ENCODE measurements at regions not wholly inside any gene's neighbourhood (a gene's known extent, or its start where the extent isn't known, plus 50 kb on each side); places are given as distances from the start of the nearest gene placed in this dataset.

DNA sequence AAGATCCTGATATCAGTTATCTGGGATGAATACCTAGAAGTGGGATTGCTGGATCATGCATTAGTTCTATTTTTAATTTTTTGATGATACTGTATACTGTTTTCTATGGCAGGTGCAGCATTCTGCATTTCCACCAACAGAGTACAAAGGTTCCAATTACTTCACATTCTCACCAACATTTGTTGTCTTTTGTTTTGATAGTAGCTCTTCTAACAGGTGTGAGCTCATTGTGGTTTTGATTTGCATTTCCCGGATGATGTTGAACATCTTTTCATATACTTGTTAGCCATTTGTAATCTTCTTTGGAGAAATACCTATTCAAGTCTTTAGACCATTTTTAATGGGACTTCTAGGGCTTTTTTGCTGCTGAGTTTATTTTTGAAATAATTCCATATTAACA lies 139.2 kb upstream of the AMOT start:
- CTCF ChIA-PET = interaction anchor here (0.5 kb wide), 1 partner anchor 22 kb away, joined by 4 read pairs; no protein-coding TSS in a partner anchor
- Histone ChIP-seq H3K27me3 (ENCODE audit: control insufficient read depth, insufficient read depth, low read length) (no peaks in the 10 kb centered on the region), H3K36me3 (ENCODE audit: control insufficient read depth, insufficient read depth, low read length) (no peaks in the 10 kb centered on the region), H3K4me3 (ENCODE audit: low read depth, low read length) (no peak overlapping the region)
- no peak for DNase-seq (ENCODE audit: low read depth)
- no peak for TF ChIP-seq CTCF (IDR thresholded peaks at IDR 0.05; ENCODE audit: insufficient read depth, low read depth, low read length)
- POLR2A ChIA-PET = no interaction called here

DNA sequence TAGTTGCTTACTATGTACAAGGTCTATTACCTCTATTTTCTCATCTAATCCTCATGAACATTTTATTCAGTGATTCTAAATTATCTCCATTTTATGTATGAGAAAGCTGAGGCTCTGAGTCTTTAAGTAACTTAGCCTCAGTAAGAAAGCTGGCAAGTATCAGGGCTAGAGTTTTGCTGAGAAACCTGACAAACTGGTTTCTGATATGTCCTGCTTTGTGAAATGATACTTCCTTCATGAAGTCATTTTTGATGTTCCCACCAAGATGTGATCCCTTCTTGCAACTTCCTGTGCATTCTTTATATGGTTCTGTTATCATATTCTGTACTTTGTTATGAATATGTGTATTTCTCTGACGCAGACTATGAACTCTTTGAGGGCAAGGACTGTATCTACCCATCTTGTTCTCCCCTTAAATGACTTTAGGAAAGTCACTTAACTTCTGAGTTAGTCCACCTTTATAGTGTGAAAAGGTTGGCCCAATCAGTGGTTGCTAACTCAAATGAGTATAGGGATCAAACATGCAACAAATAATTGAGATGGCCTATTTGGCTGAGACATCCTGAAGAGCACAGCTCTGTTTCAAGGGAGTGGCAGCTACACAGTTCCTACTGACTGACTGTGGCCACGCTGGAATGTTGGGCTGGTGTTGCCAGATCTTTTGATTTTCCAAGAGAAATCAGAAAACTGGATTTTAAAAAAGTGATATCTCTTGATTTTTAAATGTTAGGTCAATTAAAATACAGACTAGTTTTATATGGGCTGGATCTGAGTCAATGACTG lies 127.9 kb upstream of the AMOT start:
- TF ChIP-seq CTCF (IDR thresholded peaks at IDR 0.05; ENCODE audit: insufficient read depth, low read depth, low read length) = no peak
- DNase-seq (ENCODE audit: low read depth) = no peak
- no peaks in the 10 kb centered on the region for H3K36me3 ChIP-seq (ENCODE audit: control insufficient read depth, insufficient read depth, low read length)
- POLR2A ChIA-PET = no interaction called here
- H3K4me3 ChIP-seq (ENCODE audit: low read depth, low read length) = no peak overlapping the region
- H3K27me3 ChIP-seq (ENCODE audit: control insufficient read depth, insufficient read depth, low read length) = no peaks in the 10 kb centered on the region
- CTCF ChIA-PET = no interaction called here

- POLR2A ChIA-PET = no interaction called here
Observed at GRCh38 chrX:112967903-112968302, 127.3 kb upstream of the AMOT start.

GRCh38 chrX:112967341-112967740 lies 126.7 kb upstream of the AMOT start:
- no peak for TF ChIP-seq CTCF (IDR thresholded peaks at IDR 0.05; ENCODE audit: insufficient read depth, low read depth, low read length)
- no peaks in the 10 kb centered on the region for H3K27me3 ChIP-seq (ENCODE audit: control insufficient read depth, insufficient read depth, low read length)
- CTCF ChIA-PET = no interaction called here
- no peaks in the 10 kb centered on the region for H3K36me3 ChIP-seq (ENCODE audit: control insufficient read depth, insufficient read depth, low read length)
- POLR2A ChIA-PET = no interaction called here
- DNase-seq (ENCODE audit: low read depth) = no peak
- H3K4me3 ChIP-seq (ENCODE audit: low read depth, low read length) = no peak overlapping the region

More at GRCh38 chrX:112967903-112968302, 127.3 kb upstream of the AMOT start:
- Histone ChIP-seq H3K36me3 (ENCODE audit: control insufficient read depth, insufficient read depth, low read length) (no peaks in the 10 kb centered on the region), H3K27me3 (ENCODE audit: control insufficient read depth, insufficient read depth, low read length) (no peaks in the 10 kb centered on the region), H3K4me3 (ENCODE audit: low read depth, low read length) (no peak overlapping the region)
- CTCF ChIA-PET = no interaction called here
- no peak for TF ChIP-seq CTCF (IDR thresholded peaks at IDR 0.05; ENCODE audit: insufficient read depth, low read depth, low read length)
- DNase-seq (ENCODE audit: low read depth) = no peak

DNA sequence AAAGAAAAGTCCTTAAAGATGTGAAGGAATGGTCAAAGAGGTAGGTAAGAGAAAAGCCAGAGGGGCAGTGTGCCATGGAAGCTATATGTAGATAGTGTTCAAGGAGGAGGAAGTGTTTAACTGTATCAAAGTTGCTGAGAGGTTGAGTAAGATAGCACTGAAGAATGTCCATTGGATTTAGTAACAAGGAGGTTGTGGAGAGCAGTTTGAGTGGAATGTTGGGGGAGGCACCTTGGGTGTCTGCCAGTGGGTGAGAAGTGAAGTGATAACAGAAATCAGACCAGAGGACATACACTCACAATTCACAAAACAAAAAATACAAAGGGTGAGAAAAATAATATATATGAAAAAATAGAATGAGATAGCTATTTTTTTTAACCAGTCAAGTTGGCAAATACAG lies 121.3 kb upstream of the AMOT start:
- Histone ChIP-seq H3K4me3 (ENCODE audit: low read depth, low read length) (no peak overlapping the region), H3K36me3 (ENCODE audit: control insufficient read depth, insufficient read depth, low read length) (no peaks in the 10 kb centered on the region), H3K27me3 (ENCODE audit: control insufficient read depth, insufficient read depth, low read length) (no peaks in the 10 kb centered on the region)
- TF ChIP-seq CTCF (IDR thresholded peaks at IDR 0.05; ENCODE audit: insufficient read depth, low read depth, low read length) = no peak
- ChIA-PET POLR2A (no interaction called here), CTCF (no interaction called here)
- DNase-seq (ENCODE audit: low read depth) = no peak
